MM.1S (cell line): ENCODE measurements at regions not wholly inside any gene's neighbourhood (a gene's known extent, or its start where the extent isn't known, plus 50 kb on each side); places are given as distances from the start of the nearest gene placed in this dataset.

Source experiments
- DNase-seq: peaks from one replicate; pipeline ENCODE4 v3.0.0-alpha.2; 2015
- H2AFZ ChIP-seq: fragments of 300-600 bp; sonication (generic); 2 replicates; pipeline ENCODE4 v1.6.0; 2016; ENCODE audit warnings: antibody characterized with exemption, low read length
- H3F3A ChIP-seq: fragments of 300-600 bp; sonication (generic); 2 replicates; pipeline ENCODE4 v1.6.1; 2016; ENCODE audit warnings: mild to moderate bottlenecking, antibody characterized with exemption, low read length, moderate library complexity, mixed read lengths; ENCODE audit not compliant: insufficient read depth
- H3K27ac ChIP-seq: fragments of 300-600 bp; sonication (generic); 2 replicates; pipeline ENCODE4 v1.5.1; 2016; ENCODE audit warnings: mild to moderate bottlenecking, low read length
- H3K27me3 ChIP-seq: fragments of 300-600 bp; sonication (generic); replicated peaks from 2 replicates; pipeline ENCODE4 v1.6.0; 2016; ENCODE audit warnings: low read length; ENCODE audit not compliant: insufficient read depth
- H3K36me3 ChIP-seq: fragments of 300-600 bp; sonication (generic); replicated peaks from 2 replicates; pipeline ENCODE4 v1.6.1; 2016; ENCODE audit warnings: mild to moderate bottlenecking, low read length, mixed read lengths; ENCODE audit not compliant: insufficient read depth
- H3K4me1 ChIP-seq: fragments of 300-600 bp; sonication (generic); 2 replicates; pipeline ENCODE4 v1.6.1; 2016; ENCODE audit warnings: low read length, mixed read lengths
- H3K4me2 ChIP-seq: fragments of 300-600 bp; sonication (generic); 2 replicates; pipeline ENCODE4 v1.6.0; 2016; ENCODE audit warnings: low read depth, low read length
- H3K4me3 ChIP-seq: fragments of 300-600 bp; sonication (generic); 2 replicates; pipeline ENCODE4 v1.5.1; 2016; ENCODE audit warnings: low read length, mixed read lengths
- H3K79me2 ChIP-seq: fragments of 300-600 bp; sonication (generic); 2 replicates; pipeline ENCODE4 v1.6.1; 2016; ENCODE audit warnings: mixed run types, low read length, mixed read lengths
- H3K9ac ChIP-seq: fragments of 300-600 bp; sonication (generic); 2 replicates; pipeline ENCODE4 v1.6.1; 2016; ENCODE audit warnings: low read length, mixed read lengths
- H3K9me2 ChIP-seq: fragments of 300-600 bp; sonication (generic); replicated peaks from 2 replicates; pipeline ENCODE4 v1.6.1; 2016; ENCODE audit warnings: mild to moderate bottlenecking, low read length, mixed read lengths; ENCODE audit not compliant: insufficient read depth
- H3K9me3 ChIP-seq: fragments of 300-600 bp; sonication (generic); replicated peaks from 2 replicates; pipeline ENCODE4 v1.6.1; 2016; ENCODE audit warnings: mild to moderate bottlenecking, low read length, mixed read lengths; ENCODE audit not compliant: insufficient read depth
- H4K20me1 ChIP-seq: fragments of 300-600 bp; sonication (generic); 2 replicates; pipeline ENCODE4 v1.6.1; 2016; ENCODE audit warnings: mild to moderate bottlenecking, low read length, moderate library complexity, mixed read lengths; ENCODE audit not compliant: insufficient read depth
- EZH2 ChIP-seq: fragments of 300-600 bp; sonication (generic); optimal IDR thresholded peaks from 2 replicates; pipeline ENCODE3; 2017; ENCODE audit warnings: low read depth, mild to moderate bottlenecking, antibody characterized with exemption, low read length, mixed read lengths
- EZH2phosphoT487 ChIP-seq: fragments of 300-600 bp; sonication (generic); IDR thresholded peaks from 2 replicates; pipeline ENCODE4 v1.6.1; 2018; ENCODE audit warnings: antibody characterized with exemption, low read length
- TF ChIP-seq, protein P1 (sequence below): fragments of 300-600 bp; sonication (generic); IDR thresholded peaks from 2 replicates; pipeline ENCODE4 v1.5.1; 2016; ENCODE audit warnings: antibody characterized with exemption, low read length, mixed read lengths

GRCh38 chr2:10226038-10226724, 76.5 kb upstream of the HPCAL1 start:
- no peak for DNase-seq
- TF ChIP-seq EZH2: no peak
- no peak for TF ChIP-seq EZH2phosphoT487
- TF ChIP-seq, protein P1, sequence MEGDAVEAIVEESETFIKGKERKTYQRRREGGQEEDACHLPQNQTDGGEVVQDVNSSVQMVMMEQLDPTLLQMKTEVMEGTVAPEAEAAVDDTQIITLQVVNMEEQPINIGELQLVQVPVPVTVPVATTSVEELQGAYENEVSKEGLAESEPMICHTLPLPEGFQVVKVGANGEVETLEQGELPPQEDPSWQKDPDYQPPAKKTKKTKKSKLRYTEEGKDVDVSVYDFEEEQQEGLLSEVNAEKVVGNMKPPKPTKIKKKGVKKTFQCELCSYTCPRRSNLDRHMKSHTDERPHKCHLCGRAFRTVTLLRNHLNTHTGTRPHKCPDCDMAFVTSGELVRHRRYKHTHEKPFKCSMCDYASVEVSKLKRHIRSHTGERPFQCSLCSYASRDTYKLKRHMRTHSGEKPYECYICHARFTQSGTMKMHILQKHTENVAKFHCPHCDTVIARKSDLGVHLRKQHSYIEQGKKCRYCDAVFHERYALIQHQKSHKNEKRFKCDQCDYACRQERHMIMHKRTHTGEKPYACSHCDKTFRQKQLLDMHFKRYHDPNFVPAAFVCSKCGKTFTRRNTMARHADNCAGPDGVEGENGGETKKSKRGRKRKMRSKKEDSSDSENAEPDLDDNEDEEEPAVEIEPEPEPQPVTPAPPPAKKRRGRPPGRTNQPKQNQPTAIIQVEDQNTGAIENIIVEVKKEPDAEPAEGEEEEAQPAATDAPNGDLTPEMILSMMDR: no peak
- Histone ChIP-seq H2AFZ (no peak overlapping the region), H3K9ac (no peak overlapping the region), H3K4me1 (no peaks in the 10 kb centered on the region), H3K27me3 (no peaks in the 10 kb centered on the region), H3K27ac (no peak overlapping the region), H3K4me2 (no peak overlapping the region), H3K4me3 (no peak overlapping the region), H3K9me2 (no peaks in the 10 kb centered on the region), H3K36me3 (no peaks in the 10 kb centered on the region), H3F3A (no peaks in the 10 kb centered on the region), H4K20me1 (no peaks in the 10 kb centered on the region), H3K9me3 (no peaks in the 10 kb centered on the region), H3K79me2 (no peaks in the 10 kb centered on the region)

- H3K4me1 ChIP-seq: no peaks in the 10 kb centered on the region
- no peak overlapping the region for H3K27ac ChIP-seq
These were observed 73.9 kb upstream of the HPCAL1 start for GRCh38 chr2:10228611-10229365.

GRCh38 chr2:10229462-10230099, 73.1 kb upstream of the HPCAL1 start:
- no peaks in the 10 kb centered on the region for H4K20me1 ChIP-seq
- no peaks in the 10 kb centered on the region for H3K36me3 ChIP-seq
- H3K27me3 ChIP-seq: no peaks in the 10 kb centered on the region
- no peak overlapping the region for H3K4me3 ChIP-seq
- no peak overlapping the region for H3K27ac ChIP-seq
- H3K9me3 ChIP-seq: no peaks in the 10 kb centered on the region
- no peak overlapping the region for H2AFZ ChIP-seq
- H3F3A ChIP-seq: no peaks in the 10 kb centered on the region
- no peak for DNase-seq
- H3K4me2 ChIP-seq: no peak overlapping the region
- no peaks in the 10 kb centered on the region for H3K79me2 ChIP-seq
- no peaks in the 10 kb centered on the region for H3K9me2 ChIP-seq
- H3K4me1 ChIP-seq: no peaks in the 10 kb centered on the region
- H3K9ac ChIP-seq: no peak overlapping the region
- no peak for TF ChIP-seq EZH2phosphoT487
- no peak for TF ChIP-seq EZH2
- TF ChIP-seq, protein P1: no peak

More at GRCh38 chr2:10228611-10229365, 73.9 kb upstream of the HPCAL1 start:
- H3K4me3 ChIP-seq: no peak overlapping the region
- H3K4me2 ChIP-seq: no peak overlapping the region
- H3K9me2 ChIP-seq: no peaks in the 10 kb centered on the region
- H3K9me3 ChIP-seq: no peaks in the 10 kb centered on the region
- H4K20me1 ChIP-seq: no peaks in the 10 kb centered on the region
- H3F3A ChIP-seq: no peaks in the 10 kb centered on the region
- TF ChIP-seq EZH2phosphoT487 (no peak), EZH2 (no peak)
- TF ChIP-seq, protein P1: no peak
- H3K79me2 ChIP-seq: no peaks in the 10 kb centered on the region
- no peak for DNase-seq
- H2AFZ ChIP-seq: no peak overlapping the region
- H3K27me3 ChIP-seq: no peaks in the 10 kb centered on the region
- H3K9ac ChIP-seq: no peak overlapping the region
- H3K36me3 ChIP-seq: no peaks in the 10 kb centered on the region
